Mammary epithelial cell (primary cell): ENCODE measurements at regions not wholly inside any gene's neighbourhood (a gene's known extent, or its start where the extent isn't known, plus 50 kb on each side); places are given as distances from the start of the nearest gene placed in this dataset.

Source experiments
- EZH2 ChIP-seq: IDR thresholded peaks from 2 replicates; pipeline ENCODE4 v1.6.1; 2012; ENCODE audit warnings: low read length, inconsistent platforms, borderline replicate concordance
- TF ChIP-seq, protein P1 (sequence below), 2 donors: IDR thresholded peaks in 1 of 2; conservative IDR thresholded peaks in 1 of 2; 2 replicates each; pipeline ENCODE4 v1.5.1; 2011 to 2012; ENCODE audit warnings: inconsistent platforms in 2 of 2, low read length in 2 of 2, mild to moderate bottlenecking in 2 of 2, control low read depth in 1 of 2, low read depth in 1 of 2; ENCODE audit not compliant: insufficient read depth in 1 of 2; ENCODE audit errors: extremely low read depth in 1 of 2

DNA sequence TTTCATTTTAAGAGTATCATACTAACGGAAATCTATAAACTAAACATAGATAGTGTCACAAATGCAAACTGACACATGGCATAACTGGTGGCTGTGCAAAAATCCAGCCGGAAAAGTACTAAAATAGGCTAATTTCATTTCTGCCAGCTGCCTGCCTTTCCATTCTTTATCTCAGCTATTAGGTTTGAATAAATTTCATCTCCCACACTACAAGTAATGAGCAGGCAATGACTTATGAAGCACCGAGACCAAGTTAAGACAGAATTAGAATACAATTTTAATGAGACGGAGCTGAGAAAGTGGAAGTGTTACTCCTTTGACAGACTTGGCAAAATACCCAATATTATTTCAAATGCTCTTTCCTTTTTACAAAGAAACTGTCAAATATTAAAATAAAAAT lies 258.8 kb upstream of the ZNF608 start:
- TF ChIP-seq, protein P1, sequence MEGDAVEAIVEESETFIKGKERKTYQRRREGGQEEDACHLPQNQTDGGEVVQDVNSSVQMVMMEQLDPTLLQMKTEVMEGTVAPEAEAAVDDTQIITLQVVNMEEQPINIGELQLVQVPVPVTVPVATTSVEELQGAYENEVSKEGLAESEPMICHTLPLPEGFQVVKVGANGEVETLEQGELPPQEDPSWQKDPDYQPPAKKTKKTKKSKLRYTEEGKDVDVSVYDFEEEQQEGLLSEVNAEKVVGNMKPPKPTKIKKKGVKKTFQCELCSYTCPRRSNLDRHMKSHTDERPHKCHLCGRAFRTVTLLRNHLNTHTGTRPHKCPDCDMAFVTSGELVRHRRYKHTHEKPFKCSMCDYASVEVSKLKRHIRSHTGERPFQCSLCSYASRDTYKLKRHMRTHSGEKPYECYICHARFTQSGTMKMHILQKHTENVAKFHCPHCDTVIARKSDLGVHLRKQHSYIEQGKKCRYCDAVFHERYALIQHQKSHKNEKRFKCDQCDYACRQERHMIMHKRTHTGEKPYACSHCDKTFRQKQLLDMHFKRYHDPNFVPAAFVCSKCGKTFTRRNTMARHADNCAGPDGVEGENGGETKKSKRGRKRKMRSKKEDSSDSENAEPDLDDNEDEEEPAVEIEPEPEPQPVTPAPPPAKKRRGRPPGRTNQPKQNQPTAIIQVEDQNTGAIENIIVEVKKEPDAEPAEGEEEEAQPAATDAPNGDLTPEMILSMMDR (conservative IDR thresholded peaks at IDR 0.05 in 1 of 2, IDR thresholded peaks at IDR 0.05 in 1 of 2; ENCODE audit: extremely low read depth in 1 of 2, insufficient read depth in 1 of 2, low read depth in 1 of 2, low read length in 2 of 2), result no peak
- TF ChIP-seq EZH2, result no peak
